ENCODE measurements at regions not wholly inside any gene's neighbourhood (a gene's known extent, or its start where the extent isn't known, plus 50 kb on each side); places are given as distances from the start of the nearest gene placed in this dataset.

- no peak overlapping the region for H3K4me3 ChIP-seq (ENCODE audit: low read depth, low read length)
- H3K36me3 ChIP-seq (ENCODE audit: control insufficient read depth, insufficient read depth, low read length): no peaks in the 10 kb centered on the region
- no peaks in the 10 kb centered on the region for H3K9me3 ChIP-seq (ENCODE audit: control insufficient read depth, insufficient read depth, low read length)
- H3K27me3 ChIP-seq (ENCODE audit: control insufficient read depth, insufficient read depth, low read length): no peaks in the 10 kb centered on the region
- H3K4me1 ChIP-seq (ENCODE audit: control insufficient read depth, insufficient read depth, low read length): peaks cover 3% of the 10 kb centered on the region
- H3K9ac ChIP-seq (ENCODE audit: low read depth, low read length): no peak overlapping the region
Measured at GRCh38 chrX:42466332-42467046, 311.5 kb downstream of the PPP1R2C start.

DNA sequence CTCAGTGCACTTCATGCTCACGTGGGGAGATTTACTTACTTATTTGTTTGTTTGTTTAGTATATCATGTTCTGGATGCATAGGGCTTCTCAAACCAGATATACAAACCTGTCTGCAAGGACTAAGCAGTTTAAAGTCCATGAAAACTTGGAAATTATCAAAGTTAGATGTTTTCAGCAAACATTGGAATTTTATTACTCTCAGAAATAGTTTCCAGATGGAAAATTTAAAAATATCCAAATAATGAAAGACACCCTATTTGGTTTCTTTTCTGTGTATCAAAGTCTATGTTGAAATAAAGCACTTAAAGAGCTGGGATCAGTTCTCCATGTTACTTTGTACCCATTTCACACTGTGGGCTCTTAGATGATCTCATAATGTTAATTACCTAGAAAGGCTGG, 312.1 kb downstream of the PPP1R2C start:
- Histone ChIP-seq H3K9me3 (ENCODE audit: control insufficient read depth, insufficient read depth, low read length) (no peaks in the 10 kb centered on the region), H3K9ac (ENCODE audit: low read depth, low read length) (no peak overlapping the region), H3K36me3 (ENCODE audit: control insufficient read depth, insufficient read depth, low read length) (no peaks in the 10 kb centered on the region), H3K27me3 (ENCODE audit: control insufficient read depth, insufficient read depth, low read length) (no peaks in the 10 kb centered on the region), H3K4me3 (ENCODE audit: low read depth, low read length) (no peak overlapping the region), H3K4me1 (ENCODE audit: control insufficient read depth, insufficient read depth, low read length) (peaks cover 3% of the 10 kb centered on the region)

- Histone ChIP-seq H3K27me3 (ENCODE audit: control insufficient read depth, insufficient read depth, low read length) (no peaks in the 10 kb centered on the region), H3K9ac (ENCODE audit: low read depth, low read length) (no peak overlapping the region), H3K4me1 (ENCODE audit: control insufficient read depth, insufficient read depth, low read length) (peaks cover 3% of the 10 kb centered on the region), H3K4me3 (ENCODE audit: low read depth, low read length) (no peak overlapping the region), H3K36me3 (ENCODE audit: control insufficient read depth, insufficient read depth, low read length) (no peaks in the 10 kb centered on the region), H3K9me3 (ENCODE audit: control insufficient read depth, insufficient read depth, low read length) (no peaks in the 10 kb centered on the region)
Measured at GRCh38 chrX:42463706-42464490, 314.1 kb downstream of the PPP1R2C start.

- peaks cover 3% of the 10 kb centered on the region for H3K4me1 ChIP-seq (ENCODE audit: control insufficient read depth, insufficient read depth, low read length)
- H3K9ac ChIP-seq (ENCODE audit: low read depth, low read length): no peak overlapping the region
- no peak overlapping the region for H3K4me3 ChIP-seq (ENCODE audit: low read depth, low read length)
- H3K27me3 ChIP-seq (ENCODE audit: control insufficient read depth, insufficient read depth, low read length): no peaks in the 10 kb centered on the region
- no peaks in the 10 kb centered on the region for H3K36me3 ChIP-seq (ENCODE audit: control insufficient read depth, insufficient read depth, low read length)
- no peaks in the 10 kb centered on the region for H3K9me3 ChIP-seq (ENCODE audit: control insufficient read depth, insufficient read depth, low read length)
Measured at GRCh38 chrX:42462917-42463316, 315.0 kb downstream of the PPP1R2C start.

GRCh38 chrX:42460706-42461105, 317.3 kb downstream of the PPP1R2C start:
- H3K4me1 ChIP-seq (ENCODE audit: control insufficient read depth, insufficient read depth, low read length): no peaks in the 10 kb centered on the region

DNA sequence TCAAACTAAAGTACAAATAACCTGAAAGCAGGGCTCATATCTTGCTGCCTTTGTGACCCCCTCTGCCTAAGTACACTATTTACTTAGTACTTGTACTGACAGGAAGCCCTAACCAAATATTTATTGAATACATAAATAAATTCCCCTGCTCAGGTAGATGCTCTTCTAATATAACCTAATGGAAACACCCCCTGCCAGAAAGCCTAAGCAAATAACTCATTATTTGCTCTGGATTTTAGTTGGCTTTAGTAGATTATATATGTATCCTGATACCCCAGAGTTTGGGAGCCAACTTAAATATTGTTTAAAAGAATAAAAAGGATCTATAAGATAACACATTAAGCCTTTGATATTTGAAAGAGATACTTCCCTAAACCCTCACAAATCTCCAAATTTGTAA, 318.2 kb downstream of the PPP1R2C start:
- Histone ChIP-seq H3K9me3 (ENCODE audit: control insufficient read depth, insufficient read depth, low read length) (no peaks in the 10 kb centered on the region), H3K4me1 (ENCODE audit: control insufficient read depth, insufficient read depth, low read length) (no peaks in the 10 kb centered on the region), H3K9ac (ENCODE audit: low read depth, low read length) (no peak overlapping the region), H3K4me3 (ENCODE audit: low read depth, low read length) (no peak overlapping the region), H3K36me3 (ENCODE audit: control insufficient read depth, insufficient read depth, low read length) (no peaks in the 10 kb centered on the region), H3K27me3 (ENCODE audit: control insufficient read depth, insufficient read depth, low read length) (no peaks in the 10 kb centered on the region)

More at GRCh38 chrX:42460706-42461105, 317.3 kb downstream of the PPP1R2C start:
- Histone ChIP-seq H3K27me3 (ENCODE audit: control insufficient read depth, insufficient read depth, low read length) (no peaks in the 10 kb centered on the region), H3K4me3 (ENCODE audit: low read depth, low read length) (no peak overlapping the region), H3K36me3 (ENCODE audit: control insufficient read depth, insufficient read depth, low read length) (no peaks in the 10 kb centered on the region), H3K9me3 (ENCODE audit: control insufficient read depth, insufficient read depth, low read length) (no peaks in the 10 kb centered on the region), H3K9ac (ENCODE audit: low read depth, low read length) (no peak overlapping the region)

DNA sequence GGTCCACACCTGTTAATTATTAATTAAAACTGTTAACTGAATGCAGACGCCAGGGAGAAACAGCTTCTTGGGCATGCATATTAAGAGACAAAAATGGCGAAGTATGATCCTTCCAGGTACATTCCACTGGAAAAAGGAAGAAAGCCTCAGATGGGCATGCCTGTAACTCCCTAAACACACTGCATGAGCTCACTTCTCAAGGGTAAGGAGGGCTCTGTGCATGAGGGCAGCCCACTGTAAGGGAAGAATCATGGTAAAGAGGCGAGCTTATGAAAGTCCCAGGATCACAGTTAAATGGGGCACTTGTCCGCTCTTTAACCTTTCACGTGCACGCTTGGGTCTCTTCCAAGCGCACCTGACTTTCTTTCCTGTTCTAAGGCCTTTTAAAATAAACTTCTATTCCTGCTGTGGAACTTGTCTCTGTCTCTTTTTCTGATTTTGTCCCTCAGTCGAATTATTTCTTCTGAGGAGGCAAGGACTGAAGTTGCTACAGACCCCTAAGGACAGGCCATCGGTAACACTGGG, 321.7 kb downstream of the PPP1R2C start:
- no peaks in the 10 kb centered on the region for H3K4me1 ChIP-seq (ENCODE audit: control insufficient read depth, insufficient read depth, low read length)
- no peaks in the 10 kb centered on the region for H3K9me3 ChIP-seq (ENCODE audit: control insufficient read depth, insufficient read depth, low read length)
- no peaks in the 10 kb centered on the region for H3K27me3 ChIP-seq (ENCODE audit: control insufficient read depth, insufficient read depth, low read length)
- H3K9ac ChIP-seq (ENCODE audit: low read depth, low read length): no peak overlapping the region
- H3K36me3 ChIP-seq (ENCODE audit: control insufficient read depth, insufficient read depth, low read length): no peaks in the 10 kb centered on the region
- no peak overlapping the region for H3K4me3 ChIP-seq (ENCODE audit: low read depth, low read length)

GRCh38 chrX:42450228-42450627, 327.7 kb downstream of the PPP1R2C start:
- Histone ChIP-seq H3K36me3 (ENCODE audit: control insufficient read depth, insufficient read depth, low read length) (no peaks in the 10 kb centered on the region), H3K27me3 (ENCODE audit: control insufficient read depth, insufficient read depth, low read length) (no peaks in the 10 kb centered on the region), H3K9ac (ENCODE audit: low read depth, low read length) (no peak overlapping the region), H3K4me1 (ENCODE audit: control insufficient read depth, insufficient read depth, low read length) (no peaks in the 10 kb centered on the region), H3K9me3 (ENCODE audit: control insufficient read depth, insufficient read depth, low read length) (no peaks in the 10 kb centered on the region), H3K4me3 (ENCODE audit: low read depth, low read length) (no peak overlapping the region)

GRCh38 chrX:42443267-42443666, 334.7 kb downstream of the PPP1R2C start:
- Histone ChIP-seq H3K4me3 (ENCODE audit: low read depth, low read length) (no peak overlapping the region), H3K4me1 (ENCODE audit: control insufficient read depth, insufficient read depth, low read length) (no peaks in the 10 kb centered on the region), H3K27me3 (ENCODE audit: control insufficient read depth, insufficient read depth, low read length) (no peaks in the 10 kb centered on the region), H3K9ac (ENCODE audit: low read depth, low read length) (no peak overlapping the region), H3K9me3 (ENCODE audit: control insufficient read depth, insufficient read depth, low read length) (no peaks in the 10 kb centered on the region), H3K36me3 (ENCODE audit: control insufficient read depth, insufficient read depth, low read length) (no peaks in the 10 kb centered on the region)

- Histone ChIP-seq H3K4me1 (ENCODE audit: control insufficient read depth, insufficient read depth, low read length) (no peaks in the 10 kb centered on the region), H3K27me3 (ENCODE audit: control insufficient read depth, insufficient read depth, low read length) (no peaks in the 10 kb centered on the region), H3K4me3 (ENCODE audit: low read depth, low read length) (no peak overlapping the region), H3K9ac (ENCODE audit: low read depth, low read length) (no peak overlapping the region), H3K36me3 (ENCODE audit: control insufficient read depth, insufficient read depth, low read length) (no peaks in the 10 kb centered on the region), H3K9me3 (ENCODE audit: control insufficient read depth, insufficient read depth, low read length) (no peaks in the 10 kb centered on the region)
Measured at GRCh38 chrX:42442745-42443144, 335.2 kb downstream of the PPP1R2C start.

- Histone ChIP-seq H3K9me3 (ENCODE audit: control insufficient read depth, insufficient read depth, low read length) (no peaks in the 10 kb centered on the region), H3K4me1 (ENCODE audit: control insufficient read depth, insufficient read depth, low read length) (no peaks in the 10 kb centered on the region), H3K9ac (ENCODE audit: low read depth, low read length) (no peak overlapping the region), H3K4me3 (ENCODE audit: low read depth, low read length) (no peak overlapping the region), H3K36me3 (ENCODE audit: control insufficient read depth, insufficient read depth, low read length) (no peaks in the 10 kb centered on the region), H3K27me3 (ENCODE audit: control insufficient read depth, insufficient read depth, low read length) (no peaks in the 10 kb centered on the region)
Measured at GRCh38 chrX:42437211-42437610, 340.8 kb downstream of the PPP1R2C start.
